ENCODE measurements at regions not wholly inside any gene's neighbourhood (a gene's known extent, or its start where the extent isn't known, plus 50 kb on each side); places are given as distances from the start of the nearest gene placed in this dataset.
"Not testable (repeated sequence)": the region's sequence is repeated elsewhere in the genome, so short reads cannot be mapped to it uniquely, and the experiment has no call there.

- intact Hi-C loops (cut with DNase I, micrococcal nuclease); ATAC-seq; DNase-seq: not testable (repeated sequence)
Observed at GRCh38 chr21:7819301-7819700, 2702.1 kb upstream of the TPTE start.

GRCh38 chr21:7825627-7826026 lies 2695.8 kb upstream of the TPTE start:
- ATAC-seq; intact Hi-C loops (cut with DNase I, micrococcal nuclease); DNase-seq: not testable (repeated sequence)

GRCh38 chr21:7826174-7826573 lies 2695.2 kb upstream of the TPTE start:
- DNase-seq; intact Hi-C loops (cut with DNase I, micrococcal nuclease); ATAC-seq: not testable (repeated sequence)

- ATAC-seq; DNase-seq; intact Hi-C loops (cut with DNase I, micrococcal nuclease): not testable (repeated sequence)
Observed at GRCh38 chr21:7828260-7828659, 2693.1 kb upstream of the TPTE start.

- ATAC-seq, result peak; percentile 60
- intact Hi-C loops (cut with DNase I, micrococcal nuclease); DNase-seq: not testable (repeated sequence)
Observed at GRCh38 chr21:7829411-7829810, 2692.0 kb upstream of the TPTE start.

- DNase-seq; intact Hi-C loops (cut with DNase I, micrococcal nuclease); ATAC-seq: not testable (repeated sequence)
Observed at GRCh38 chr21:7837315-7837714, 2684.1 kb upstream of the TPTE start.

- peak; percentile 92 for ATAC-seq
- DNase-seq; intact Hi-C loops (cut with DNase I, micrococcal nuclease): not testable (repeated sequence)
Observed at GRCh38 chr21:7853426-7853825, 2668.0 kb upstream of the TPTE start.

- intact Hi-C loops (cut with DNase I, micrococcal nuclease); ATAC-seq; DNase-seq: not testable (repeated sequence)
Observed at GRCh38 chr21:7853836-7854235, 2667.5 kb upstream of the TPTE start.

Measured in left colon (tissue), 2 donors.